Lung microvascular endothelial cell (primary cell): ENCODE measurements at regions not wholly inside any gene's neighbourhood (a gene's known extent, or its start where the extent isn't known, plus 50 kb on each side); places are given as distances from the start of the nearest gene placed in this dataset.
"Not testable (repeated sequence)": the region's sequence is repeated elsewhere in the genome, so short reads cannot be mapped to it uniquely, and the experiment has no call there.

ENCODE experiments used
- DNase-seq, 2 donors: peaks; one replicate each; pipeline versions ENCODE4 v3.0.0 to v3.0.0-alpha.2; 2010; ENCODE audit warnings: low read depth in 2 of 2

DNA sequence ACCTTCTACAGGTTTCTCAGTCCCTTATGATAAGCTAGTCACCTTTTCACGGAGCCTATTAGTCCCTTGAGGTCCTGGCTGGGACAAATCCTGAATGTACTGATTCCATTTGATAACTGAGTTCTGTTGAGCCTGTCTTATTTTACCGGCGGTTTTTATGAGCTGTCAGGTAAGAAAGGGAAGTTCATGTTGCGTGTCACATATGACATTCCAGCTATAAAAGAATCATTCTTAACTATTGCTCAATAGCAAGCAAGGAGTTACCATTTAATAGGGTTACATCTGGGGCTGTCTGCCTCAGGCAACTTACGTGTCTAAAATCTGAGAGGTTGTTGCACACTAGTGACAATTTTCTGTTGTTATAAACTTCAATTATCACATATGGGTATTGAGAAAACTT, 394.6 kb downstream of the TECRL start:
- DNase-seq: no peak

DNA sequence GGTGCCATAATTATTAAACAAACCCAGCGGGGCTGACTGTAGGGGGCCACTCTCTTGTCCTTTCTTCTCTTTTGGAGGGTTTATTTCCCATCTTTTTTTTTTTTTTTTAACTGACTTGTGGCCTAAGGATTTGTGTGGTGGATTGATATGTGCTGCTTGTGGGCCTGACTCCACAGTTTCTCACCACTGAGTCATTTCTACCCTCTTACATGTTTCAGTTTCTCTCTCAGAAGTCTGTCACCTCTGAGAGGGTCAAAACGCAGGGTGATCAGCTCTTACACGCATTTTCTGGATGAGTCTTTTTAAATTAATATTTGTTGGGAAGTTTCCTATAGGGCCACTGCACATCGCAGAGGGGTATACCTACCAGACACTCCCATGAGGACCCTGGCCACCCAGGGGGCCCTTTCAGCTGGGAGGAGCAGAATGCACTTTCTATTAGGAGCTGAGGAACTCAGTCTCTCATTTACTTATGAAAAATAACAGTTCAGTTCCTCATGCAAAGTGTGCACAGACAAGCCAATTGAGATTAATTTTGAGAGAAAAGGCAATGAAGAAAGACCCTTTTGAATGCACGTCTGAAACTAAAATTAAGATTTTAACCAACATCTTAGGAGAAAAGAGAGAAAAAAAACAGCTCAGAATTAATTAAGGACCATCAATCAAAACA, 407.9 kb downstream of the TECRL start:
- DNase-seq: no peak

DNA sequence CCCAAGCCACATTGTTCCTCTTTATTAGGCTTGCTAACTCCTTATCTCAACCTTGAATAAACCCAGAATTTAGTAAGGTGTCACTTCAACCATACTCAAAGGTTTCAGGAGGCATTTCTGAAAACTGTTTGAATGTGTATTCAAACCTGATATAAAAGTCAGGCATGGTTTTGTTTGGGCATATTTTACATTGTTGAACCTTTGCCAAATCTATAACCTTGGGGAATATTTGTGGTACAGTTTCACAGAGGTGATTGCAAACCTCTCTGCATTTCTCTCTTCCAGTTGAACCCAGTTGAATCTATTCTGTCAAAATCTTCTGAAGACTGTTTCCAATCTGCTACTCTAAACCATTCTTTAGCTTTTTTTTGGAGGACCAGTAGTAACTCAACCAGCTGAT, 409.0 kb downstream of the TECRL start:
- no peak for DNase-seq

DNA sequence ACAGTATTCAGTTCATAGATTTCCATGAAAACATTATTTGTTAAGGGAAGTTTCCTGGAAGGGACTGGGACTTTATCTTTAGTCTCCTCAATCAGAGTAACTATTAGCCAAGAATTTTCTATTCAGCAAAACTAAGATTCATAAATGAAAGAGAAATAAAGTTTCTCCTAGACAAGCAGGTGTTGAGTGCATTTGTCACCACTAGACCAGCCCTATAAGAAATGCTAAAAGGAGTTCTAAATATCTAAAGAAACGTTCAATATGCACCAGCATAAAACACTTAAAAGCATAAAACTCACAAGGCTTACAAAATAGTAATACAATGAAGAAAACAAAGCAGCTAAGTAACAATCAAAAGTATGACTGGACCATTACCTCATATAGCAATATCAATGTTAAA, 423.0 kb downstream of the TECRL start:
- DNase-seq: no peak

GRCh38 chr4:63983224-63983623, 426.0 kb downstream of the TECRL start:
- DNase-seq: no peak

DNA sequence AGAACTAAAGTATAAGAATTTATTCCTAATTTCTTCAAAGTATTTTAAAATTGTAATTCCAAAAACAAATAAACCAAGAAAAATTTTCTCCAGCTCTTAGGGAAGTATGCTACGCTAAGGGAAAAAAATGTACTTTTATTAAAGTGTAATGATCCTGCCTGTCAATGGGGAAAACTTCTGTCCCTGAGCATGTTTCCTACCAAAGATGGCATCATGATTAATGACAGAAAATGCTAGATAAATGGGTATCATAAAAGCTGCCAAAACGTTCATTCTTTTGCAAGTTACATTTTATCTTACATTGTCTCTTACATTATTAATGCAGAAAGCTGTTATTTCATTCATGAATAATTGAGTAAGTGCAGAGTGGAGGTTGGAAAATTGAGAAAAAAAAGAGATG, 443.4 kb downstream of the TECRL start:
- DNase-seq: no peak

GRCh38 chr4:63942706-63943286, 466.5 kb downstream of the TECRL start:
- DNase-seq: not testable (repeated sequence)

DNA sequence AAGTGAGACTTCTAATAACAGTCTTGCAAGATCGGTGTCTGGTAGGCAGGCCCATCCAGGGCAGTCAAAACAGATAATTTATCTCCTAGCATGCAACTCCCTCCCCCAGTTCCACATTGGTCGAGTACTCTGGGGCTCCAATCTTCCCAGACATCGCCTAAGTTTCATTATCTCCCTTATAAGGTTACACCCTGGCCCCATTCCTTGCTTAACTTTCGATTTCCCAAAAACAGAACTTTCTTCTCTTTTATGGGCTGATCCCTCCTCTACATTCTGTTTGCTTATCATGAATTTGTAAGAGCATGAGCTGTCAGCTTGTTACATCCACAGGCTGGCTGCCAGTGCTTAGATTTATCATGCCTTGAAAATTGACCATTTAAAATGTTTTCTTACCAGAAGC, 471.3 kb downstream of the TECRL start:
- no peak for DNase-seq

- no peak for DNase-seq
These were observed 487.1 kb downstream of the TECRL start for GRCh38 chr4:63922146-63922545.

- no peak for DNase-seq
These were observed 487.7 kb downstream of the TECRL start for GRCh38 chr4:63921561-63921960.

DNA sequence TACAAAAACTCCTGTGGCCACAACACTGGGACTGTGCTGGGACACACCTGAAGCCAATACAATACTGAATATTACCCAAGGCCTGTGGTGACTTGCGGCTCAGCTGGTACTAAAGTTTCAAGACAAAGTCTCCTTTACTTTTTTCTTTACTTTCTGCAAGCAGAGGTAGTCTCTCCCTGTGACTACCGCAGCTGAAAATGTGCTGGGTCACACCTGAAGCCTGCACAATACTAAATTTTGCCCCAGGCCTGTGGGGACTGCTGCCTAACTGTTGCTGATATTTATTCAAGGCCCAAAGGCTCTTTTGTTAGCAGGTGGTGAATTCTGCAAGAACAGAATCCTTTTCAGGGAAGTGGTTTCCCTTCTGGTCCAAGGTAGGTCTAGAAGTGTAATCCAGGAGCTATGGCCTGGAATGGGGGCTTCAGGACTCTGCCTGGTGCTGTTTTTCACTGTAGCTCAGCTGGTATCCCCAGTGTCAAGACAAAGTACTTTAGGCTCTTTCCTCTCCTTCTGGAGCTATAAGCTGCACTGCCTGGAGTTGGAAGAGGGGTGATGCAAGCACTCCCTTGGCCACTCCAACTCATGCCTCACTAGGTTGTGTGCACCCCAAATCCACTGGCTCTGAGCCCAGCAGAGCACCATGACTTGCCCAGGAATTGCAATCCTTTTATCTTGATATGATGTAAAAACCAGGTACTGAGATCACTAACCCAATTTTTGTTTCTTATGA, 489.4 kb downstream of the TECRL start:
- DNase-seq: no peak

GRCh38 chr4:63906660-63907183, 502.5 kb downstream of the TECRL start:
- no peak for DNase-seq

DNA sequence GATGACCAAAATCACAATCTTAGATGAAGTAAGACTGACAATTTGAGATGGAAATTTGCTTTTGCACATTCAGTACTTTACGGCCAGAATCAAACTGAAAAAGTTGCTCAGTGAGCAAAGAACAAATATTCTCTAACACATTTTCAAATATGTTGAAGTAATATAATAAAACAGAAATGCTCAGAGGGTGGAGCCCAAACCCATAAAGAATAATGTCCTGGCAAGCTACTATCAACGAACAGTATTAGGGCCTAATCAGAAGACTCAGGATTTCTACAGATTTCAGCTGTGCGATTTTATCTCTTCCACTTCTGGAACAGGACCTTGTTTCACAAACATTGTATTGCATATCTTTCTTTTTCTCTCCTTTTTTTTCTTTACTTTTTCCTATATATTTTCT, 505.0 kb downstream of the TECRL start:
- DNase-seq: no peak

DNA sequence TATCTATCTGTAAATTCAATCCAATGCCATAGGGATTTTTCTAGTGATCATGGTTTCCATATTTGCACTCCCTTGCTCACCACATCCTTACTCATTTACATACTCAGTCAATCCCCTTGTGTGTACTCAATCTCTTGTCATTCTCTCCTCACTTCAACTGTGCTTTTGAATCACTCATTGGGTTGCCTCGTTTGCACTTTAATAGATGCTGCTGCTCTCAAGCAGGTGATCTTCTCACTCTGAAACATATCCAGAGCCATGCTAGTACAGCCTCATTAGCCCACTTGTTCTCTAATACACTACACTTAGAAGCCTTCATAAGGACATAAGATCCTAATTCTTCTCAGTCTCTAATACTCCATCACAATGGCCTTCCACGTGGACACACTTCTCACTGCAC, 507.9 kb downstream of the TECRL start:
- no peak for DNase-seq

DNA sequence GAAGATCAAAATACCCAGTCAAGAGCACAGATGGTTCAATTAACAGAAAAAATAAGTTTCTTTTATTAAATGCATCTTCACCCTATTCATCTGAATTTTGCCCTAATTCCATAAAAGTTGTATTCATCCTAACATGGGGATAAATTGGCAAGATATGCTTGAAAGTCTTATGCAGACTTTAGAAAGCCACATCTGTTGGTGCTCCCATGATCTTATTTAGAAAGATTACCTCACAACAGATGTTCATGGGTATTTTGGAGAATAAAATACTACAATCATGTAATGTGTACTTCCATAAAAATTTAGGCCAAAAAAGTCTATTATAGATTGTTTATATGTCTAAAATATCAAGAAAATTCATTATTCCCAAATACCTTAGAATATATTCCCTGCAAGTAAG, 510.3 kb downstream of the TECRL start:
- DNase-seq: no peak

DNA sequence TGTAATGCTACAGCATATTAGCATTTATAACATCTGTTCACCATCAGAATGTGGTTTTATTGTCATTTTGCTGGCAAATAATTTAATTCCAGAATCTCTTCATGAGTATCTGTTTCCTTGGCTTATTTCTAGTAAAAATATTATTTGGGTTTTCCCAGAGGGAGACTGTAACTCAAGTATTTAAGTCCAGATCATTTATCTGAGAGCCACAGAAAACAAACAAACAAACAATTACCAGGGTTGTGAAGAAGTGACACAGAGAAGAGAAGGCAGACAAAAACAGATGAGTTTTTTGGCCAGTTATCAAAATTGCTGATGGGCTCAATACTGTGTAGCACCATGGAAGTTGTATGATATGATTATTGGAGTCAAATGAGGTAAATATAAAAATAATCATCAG, 515.1 kb downstream of the TECRL start:
- DNase-seq: no peak

DNA sequence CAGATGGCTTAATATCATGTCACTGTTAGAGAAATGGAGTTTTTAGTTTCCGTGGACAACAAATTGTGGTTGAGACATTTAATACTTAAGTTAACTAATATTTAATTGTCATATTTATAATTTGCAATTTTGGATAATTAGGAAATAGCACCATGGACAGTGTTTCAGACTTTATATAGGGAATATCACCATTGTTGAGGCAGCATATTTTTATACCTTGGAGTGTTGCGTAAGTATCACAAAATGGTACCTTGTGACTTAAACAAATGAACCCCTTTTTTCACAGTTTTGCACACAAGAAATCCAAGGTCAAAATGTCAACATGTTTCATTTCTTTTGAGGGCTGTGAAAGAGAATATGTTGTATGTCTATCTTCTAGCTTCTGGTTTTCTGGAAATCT, 539.9 kb downstream of the TECRL start:
- DNase-seq: no peak

GRCh38 chr4:63851496-63851895, 557.8 kb downstream of the TECRL start:
- no peak for DNase-seq

GRCh38 chr4:63841266-63841665, 568.0 kb downstream of the TECRL start:
- no peak for DNase-seq

DNA sequence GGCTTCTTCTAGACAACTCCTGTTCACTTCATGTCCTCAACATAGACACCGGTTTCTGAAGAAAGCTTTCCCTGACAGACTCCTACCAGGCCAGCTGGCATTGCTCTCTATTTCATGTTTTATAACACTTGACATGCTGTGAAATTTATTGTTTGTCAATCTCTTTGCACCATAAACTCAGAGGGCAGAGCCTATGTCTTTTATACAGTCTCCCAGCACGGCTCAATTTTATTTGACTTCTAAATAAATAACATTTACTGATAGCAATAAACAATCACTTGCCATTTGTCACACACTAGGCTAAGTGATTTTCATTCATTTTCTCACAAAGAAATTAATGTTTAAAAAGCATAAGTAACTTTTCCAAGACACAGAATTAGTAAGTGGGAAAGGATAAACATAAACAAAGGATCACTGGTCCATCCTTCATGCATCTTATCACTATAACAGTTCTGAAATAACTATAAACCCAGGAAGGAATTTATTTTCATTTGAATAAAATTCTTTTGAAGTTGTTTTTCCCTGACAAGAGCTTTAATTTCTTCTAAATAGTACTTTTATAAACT, 577.6 kb downstream of the TECRL start:
- no peak for DNase-seq

- no peak for DNase-seq
These were observed 591.9 kb downstream of the TECRL start for GRCh38 chr4:63817196-63817865.
